OCI-LY1 (cell line): ENCODE measurements at regions not wholly inside any gene's neighbourhood (a gene's known extent, or its start where the extent isn't known, plus 50 kb on each side); places are given as distances from the start of the nearest gene placed in this dataset.

Source experiments
- EZH2 ChIP-seq: fragments of 200-600 bp; sonication (generic), shearing (Covaris generic); IDR thresholded peaks from 2 replicates; pipeline ENCODE4 v1.8.0; 2017; ENCODE audit warnings: borderline replicate concordance, mixed run types, mild to moderate bottlenecking, antibody characterized with exemption, low read length, moderate library complexity, mixed read lengths
- TF ChIP-seq, protein P1 (sequence below): fragments of 200-600 bp; sonication (generic), shearing (Covaris generic); IDR thresholded peaks from 2 replicates; pipeline ENCODE4 v1.5.1; 2017; ENCODE audit warnings: mild to moderate bottlenecking, antibody characterized with exemption, low read length, moderate library complexity, mixed read lengths

DNA sequence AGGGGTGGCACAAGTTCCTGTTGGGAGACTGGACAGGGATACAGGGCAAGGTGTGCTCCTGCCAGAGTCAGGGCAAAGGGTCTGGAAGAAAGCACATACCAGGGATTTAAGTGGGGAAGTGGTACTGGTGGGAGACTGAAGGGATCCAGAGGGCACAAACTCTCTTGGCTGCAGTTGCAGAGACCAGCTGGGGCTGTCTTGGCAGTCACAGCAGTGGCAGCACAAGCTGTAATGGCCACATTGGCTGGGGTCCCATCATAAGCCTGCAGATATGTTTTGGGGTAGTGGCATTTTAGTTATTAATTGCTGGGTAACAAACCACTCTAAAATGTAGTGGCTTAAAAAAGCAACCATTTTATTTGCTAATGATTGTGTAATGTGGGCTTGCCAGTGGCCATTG is 492.2 kb downstream of the ENC1 start:
- TF ChIP-seq, protein P1, sequence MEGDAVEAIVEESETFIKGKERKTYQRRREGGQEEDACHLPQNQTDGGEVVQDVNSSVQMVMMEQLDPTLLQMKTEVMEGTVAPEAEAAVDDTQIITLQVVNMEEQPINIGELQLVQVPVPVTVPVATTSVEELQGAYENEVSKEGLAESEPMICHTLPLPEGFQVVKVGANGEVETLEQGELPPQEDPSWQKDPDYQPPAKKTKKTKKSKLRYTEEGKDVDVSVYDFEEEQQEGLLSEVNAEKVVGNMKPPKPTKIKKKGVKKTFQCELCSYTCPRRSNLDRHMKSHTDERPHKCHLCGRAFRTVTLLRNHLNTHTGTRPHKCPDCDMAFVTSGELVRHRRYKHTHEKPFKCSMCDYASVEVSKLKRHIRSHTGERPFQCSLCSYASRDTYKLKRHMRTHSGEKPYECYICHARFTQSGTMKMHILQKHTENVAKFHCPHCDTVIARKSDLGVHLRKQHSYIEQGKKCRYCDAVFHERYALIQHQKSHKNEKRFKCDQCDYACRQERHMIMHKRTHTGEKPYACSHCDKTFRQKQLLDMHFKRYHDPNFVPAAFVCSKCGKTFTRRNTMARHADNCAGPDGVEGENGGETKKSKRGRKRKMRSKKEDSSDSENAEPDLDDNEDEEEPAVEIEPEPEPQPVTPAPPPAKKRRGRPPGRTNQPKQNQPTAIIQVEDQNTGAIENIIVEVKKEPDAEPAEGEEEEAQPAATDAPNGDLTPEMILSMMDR: no peak
- TF ChIP-seq EZH2: no peak
